Lower lobe of right lung (tissue), 2 donors: ENCODE measurements at regions not wholly inside any gene's neighbourhood (a gene's known extent, or its start where the extent isn't known, plus 50 kb on each side); places are given as distances from the start of the nearest gene placed in this dataset.

Experiments
- ATAC-seq, 2 donors: fragments of 200-7000 bp; cut with Tn5 transposase; one replicate each; pipeline ENCODE4 v1.9.1; 2020 to 2022; ENCODE audit warnings: mild to moderate bottlenecking in 2 of 2, moderate library complexity in 2 of 2
- DNase-seq: peaks from one replicate; pipeline ENCODE4 v3.0.0-alpha.2; 2020
- H3K27ac ChIP-seq: fragments of 200-600 bp; one replicate; pipeline ENCODE4 v1.8.0; 2022
- H3K27me3 ChIP-seq: fragments of 200-600 bp; one replicate; pipeline ENCODE4 v1.8.0; 2022; ENCODE audit warnings: low read depth
- H3K36me3 ChIP-seq: fragments of 200-600 bp; one replicate; pipeline ENCODE4 v1.8.0; 2022; ENCODE audit warnings: mild to moderate bottlenecking
- H3K4me1 ChIP-seq: fragments of 200-600 bp; one replicate; pipeline ENCODE4 v1.8.0; 2022
- H3K4me3 ChIP-seq: fragments of 200-600 bp; one replicate; pipeline ENCODE4 v1.8.0; 2022; ENCODE audit warnings: mild to moderate bottlenecking
- H3K9me3 ChIP-seq: fragments of 200-600 bp; one replicate; pipeline ENCODE4 v1.8.0; 2022
- CTCF ChIP-seq: fragments of 200-600 bp; IDR thresholded peaks from one replicate; pipeline ENCODE4 v1.8.0; 2022; ENCODE audit warnings: antibody characterized with exemption, mild to moderate bottlenecking
- intact Hi-C: fragments of 100-400 bp; cut with DNase I; formaldehyde crosslinking; loops from one replicate; pipeline ENCODE4 v1.11.0; 2022
- donor health status: DM: no; HTN: yes; CAD: no; lungs with severe emphysema.

- H3K27me3 ChIP-seq, result no peaks in the 10 kb centered on the region
- H3K4me3 ChIP-seq, result no peak overlapping the region
- no peaks in the 10 kb centered on the region for H3K9me3 ChIP-seq
- ATAC-seq (no peak), DNase-seq (no peak)
- no peak for TF ChIP-seq CTCF
- H3K36me3 ChIP-seq, result no peaks in the 10 kb centered on the region
- peaks cover 25% of the 10 kb centered on the region for H3K4me1 ChIP-seq
- intact Hi-C loops, result loop anchor here (5.0 kb wide), 1 partner anchor 488 kb away; no protein-coding TSS in a partner anchor
- no peak overlapping the region for H3K27ac ChIP-seq
Measured at GRCh38 chr2:207469943-207470729, 59.6 kb upstream of the CREB1 start.

- intact Hi-C loops, result loop anchor here (5.0 kb wide), 1 partner anchor 489 kb away; no protein-coding TSS in a partner anchor
- no peak for TF ChIP-seq CTCF
- DNase-seq (no peak), ATAC-seq (no peak)
- Histone ChIP-seq H3K27ac (no peak overlapping the region), H3K36me3 (no peaks in the 10 kb centered on the region), H3K4me1 (peaks cover 25% of the 10 kb centered on the region), H3K9me3 (no peaks in the 10 kb centered on the region), H3K27me3 (no peaks in the 10 kb centered on the region), H3K4me3 (no peak overlapping the region)
Measured at GRCh38 chr2:207471261-207471660, 58.5 kb upstream of the CREB1 start.

GRCh38 chr2:207472343-207473048 is 57.3 kb upstream of the CREB1 start:
- Histone ChIP-seq H3K27me3 (no peaks in the 10 kb centered on the region), H3K4me1 (peaks cover 25% of the 10 kb centered on the region), H3K4me3 (peak overlapping the region; percentile 12), H3K9me3 (no peaks in the 10 kb centered on the region), H3K36me3 (no peaks in the 10 kb centered on the region), H3K27ac (no peak overlapping the region)
- ATAC-seq (peak in 1 of 2 donors; percentile 14), DNase-seq (no peak)
- intact Hi-C loops, result loop anchor here (5.0 kb wide), 1 partner anchor 490 kb away; no protein-coding TSS in a partner anchor
- TF ChIP-seq CTCF, result no peak

- H3K27me3 ChIP-seq, result no peaks in the 10 kb centered on the region
- DNase-seq (no peak), ATAC-seq (peak; percentile 63 to 83)
- no peak overlapping the region for H3K27ac ChIP-seq
- peaks cover 25% of the 10 kb centered on the region for H3K4me1 ChIP-seq
- intact Hi-C loops, result loop anchor here (5.0 kb wide), 1 partner anchor 491 kb away; no protein-coding TSS in a partner anchor
- H3K36me3 ChIP-seq, result no peaks in the 10 kb centered on the region
- TF ChIP-seq CTCF, result peak; percentile 64
- no peaks in the 10 kb centered on the region for H3K9me3 ChIP-seq
- H3K4me3 ChIP-seq, result peak overlapping the region; percentile 12
Measured at GRCh38 chr2:207473049-207473930, 56.5 kb upstream of the CREB1 start.

- intact Hi-C loops, result loop anchor here (5.0 kb wide), 1 partner anchor 492 kb away; no protein-coding TSS in a partner anchor
- no peak for ATAC-seq
- no peak for TF ChIP-seq CTCF
- H3K27ac ChIP-seq, result no peak overlapping the region
- no peak overlapping the region for H3K4me3 ChIP-seq
- H3K4me1 ChIP-seq, result peaks cover 25% of the 10 kb centered on the region
- no peaks in the 10 kb centered on the region for H3K27me3 ChIP-seq
- no peak for DNase-seq
- H3K9me3 ChIP-seq, result no peaks in the 10 kb centered on the region
- no peaks in the 10 kb centered on the region for H3K36me3 ChIP-seq
Measured at GRCh38 chr2:207473931-207474235, 55.9 kb upstream of the CREB1 start.
